IgD-negative memory B cell (primary cell): ENCODE measurements at regions not wholly inside any gene's neighbourhood (a gene's known extent, or its start where the extent isn't known, plus 50 kb on each side); places are given as distances from the start of the nearest gene placed in this dataset.

Source experiments
- H3K27ac Mint-ChIP-seq, 3 donors: one replicate each; pipeline ENCODE4 v1.8.0; 2020 to 2022; ENCODE audit warnings: mild to moderate bottlenecking in 3 of 3, mixed read lengths in 3 of 3, moderate library complexity in 1 of 3
- H3K27me3 Mint-ChIP-seq: one replicate; pipeline ENCODE4 v1.8.0; 2021; ENCODE audit warnings: mixed read lengths
- H3K36me3 Mint-ChIP-seq: one replicate; pipeline ENCODE4 v1.8.0; 2020; ENCODE audit warnings: mild to moderate bottlenecking, mixed read lengths
- H3K4me1 Mint-ChIP-seq, 3 donors: one replicate each; pipeline ENCODE4 v1.8.0; 2020 to 2022; ENCODE audit warnings: mixed read lengths in 3 of 3, mild to moderate bottlenecking in 1 of 3
- H3K4me3 Mint-ChIP-seq, 4 donors: one replicate each; pipeline ENCODE4 v1.8.0; 2020 to 2022; ENCODE audit warnings: mild to moderate bottlenecking in 4 of 4, mixed read lengths in 4 of 4, moderate library complexity in 3 of 4
- H3K9me3 Mint-ChIP-seq, 3 donors: one replicate each; pipeline ENCODE4 v1.8.0; 2020 to 2021; ENCODE audit warnings: mixed read lengths in 3 of 3, mild to moderate bottlenecking in 1 of 3

- Mint-ChIP-seq H3K27ac (no peak overlapping the region), H3K27me3 (no peaks in the 10 kb centered on the region), H3K4me1 (no peaks in the 10 kb centered on the region), H3K9me3 (peaks cover 0 to 3% (median 1%) of the 10 kb centered on the region in 3 donors), H3K36me3 (no peaks in the 10 kb centered on the region), H3K4me3 (no peak overlapping the region)
Observed at GRCh38 chr5:136781464-136781863, 416.1 kb upstream of the TRPC7 start.

- Mint-ChIP-seq H3K4me3 (no peak overlapping the region), H3K4me1 (no peaks in the 10 kb centered on the region), H3K27me3 (no peaks in the 10 kb centered on the region), H3K36me3 (no peaks in the 10 kb centered on the region), H3K27ac (no peak overlapping the region), H3K9me3 (peaks cover 1 to 6% (median 4%) of the 10 kb centered on the region in 3 donors)
Observed at GRCh38 chr5:136780518-136780917, 415.2 kb upstream of the TRPC7 start.

DNA sequence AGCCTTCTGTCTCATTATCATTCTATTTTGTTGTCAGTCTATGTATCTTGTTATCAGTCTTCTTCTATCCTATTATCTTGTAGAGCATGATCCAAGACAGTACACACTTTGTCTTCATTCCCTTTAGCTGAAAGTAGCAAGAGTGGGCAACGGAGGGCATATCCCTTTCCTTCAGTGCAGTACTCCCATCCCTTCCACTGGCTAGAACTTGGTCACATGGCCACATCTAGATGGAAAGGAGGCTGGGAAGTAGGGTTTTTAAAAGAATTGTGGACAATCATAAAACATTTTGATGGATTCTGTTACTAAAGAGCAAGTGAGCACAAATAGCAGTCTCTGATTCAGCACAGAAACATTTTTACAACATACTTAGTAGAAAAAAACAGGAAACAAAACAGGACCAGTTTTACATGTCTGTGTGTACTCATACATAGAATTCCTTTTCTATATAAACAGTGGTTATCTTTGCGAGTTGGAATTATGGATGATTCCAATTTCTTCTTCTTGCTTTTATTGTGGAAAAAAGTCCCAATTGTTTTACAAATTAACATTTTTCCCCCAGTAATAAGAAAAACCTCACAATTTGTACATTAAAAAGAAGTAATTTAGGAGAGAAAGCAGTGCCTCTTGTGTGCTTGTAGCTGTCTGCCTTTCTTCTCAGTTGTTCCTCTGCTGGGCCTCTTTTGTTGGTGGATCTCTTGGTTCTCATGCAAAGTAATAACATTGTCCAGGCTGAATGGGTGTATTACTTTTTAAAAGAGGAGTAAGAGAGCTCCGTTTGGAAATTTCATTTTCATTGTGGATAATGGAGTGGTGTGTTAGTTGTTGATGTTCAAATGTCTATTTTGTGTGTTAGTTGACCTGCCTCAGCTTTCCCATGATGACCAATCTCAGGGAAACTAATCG, 410.9 kb upstream of the TRPC7 start:
- Mint-ChIP-seq H3K36me3 (no peaks in the 10 kb centered on the region), H3K9me3 (peaks cover 1 to 8% (median 1%) of the 10 kb centered on the region in 3 donors), H3K27ac (no peak overlapping the region), H3K4me1 (no peaks in the 10 kb centered on the region), H3K27me3 (peaks cover 1% of the 10 kb centered on the region), H3K4me3 (no peak overlapping the region)

GRCh38 chr5:136772491-136772890, 407.1 kb upstream of the TRPC7 start:
- H3K36me3 Mint-ChIP-seq = no peaks in the 10 kb centered on the region
- no peak overlapping the region for H3K4me3 Mint-ChIP-seq
- H3K9me3 Mint-ChIP-seq = peaks cover 1 to 8% (median 4%) of the 10 kb centered on the region in 3 donors
- no peak overlapping the region for H3K27ac Mint-ChIP-seq
- H3K27me3 Mint-ChIP-seq = peaks cover 3% of the 10 kb centered on the region
- peaks cover 0 to 1% (median 0%) of the 10 kb centered on the region in 3 donors for H3K4me1 Mint-ChIP-seq

GRCh38 chr5:136769900-136770684, 404.7 kb upstream of the TRPC7 start:
- no peak overlapping the region for H3K4me3 Mint-ChIP-seq
- peaks cover 3% of the 10 kb centered on the region for H3K27me3 Mint-ChIP-seq
- H3K4me1 Mint-ChIP-seq = peaks cover 0 to 1% (median 0%) of the 10 kb centered on the region in 3 donors
- H3K36me3 Mint-ChIP-seq = no peaks in the 10 kb centered on the region
- H3K9me3 Mint-ChIP-seq = peaks cover 0 to 6% (median 3%) of the 10 kb centered on the region in 3 donors
- H3K27ac Mint-ChIP-seq = peak overlapping the region in 1 of 3 donors; percentile 15

GRCh38 chr5:136769093-136769492, 403.7 kb upstream of the TRPC7 start:
- Mint-ChIP-seq H3K27me3 (peaks cover 3% of the 10 kb centered on the region), H3K4me1 (peaks cover 0 to 1% (median 0%) of the 10 kb centered on the region in 3 donors), H3K27ac (no peak overlapping the region), H3K4me3 (no peak overlapping the region), H3K36me3 (no peaks in the 10 kb centered on the region), H3K9me3 (peaks cover 0 to 6% (median 3%) of the 10 kb centered on the region in 3 donors)

DNA sequence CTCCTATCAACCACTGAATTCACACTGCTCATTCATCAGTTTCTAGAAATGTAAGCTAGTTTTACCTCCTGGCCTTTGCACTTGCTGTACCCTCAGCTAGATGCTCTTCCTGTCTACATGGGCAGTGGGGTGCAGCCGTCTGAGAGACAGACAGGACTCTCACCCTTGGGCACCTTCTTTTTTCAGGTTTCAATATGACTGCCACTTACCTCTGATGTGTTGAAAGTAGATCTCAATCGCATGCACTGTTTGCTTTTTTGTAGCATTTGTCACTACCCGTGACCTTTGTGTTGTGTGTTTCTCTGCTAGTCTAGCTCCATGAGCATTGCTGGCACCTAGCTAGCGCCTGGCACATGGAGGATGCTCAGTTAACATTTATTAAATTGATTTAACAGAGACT, 403.1 kb upstream of the TRPC7 start:
- Mint-ChIP-seq H3K4me3 (no peak overlapping the region), H3K27me3 (peaks cover 3% of the 10 kb centered on the region)

GRCh38 chr5:136766456-136766855, 401.1 kb upstream of the TRPC7 start:
- Mint-ChIP-seq H3K4me1 (peaks cover 0 to 1% (median 0%) of the 10 kb centered on the region in 3 donors), H3K9me3 (peaks cover 0 to 6% (median 3%) of the 10 kb centered on the region in 3 donors), H3K36me3 (no peaks in the 10 kb centered on the region), H3K27me3 (peaks cover 3% of the 10 kb centered on the region), H3K4me3 (no peak overlapping the region), H3K27ac (no peak overlapping the region)

More for the DNA sequence above, 403.1 kb upstream of the TRPC7 start:
- peaks cover 0 to 6% (median 3%) of the 10 kb centered on the region in 3 donors for H3K9me3 Mint-ChIP-seq
- peaks cover 0 to 1% (median 0%) of the 10 kb centered on the region in 3 donors for H3K4me1 Mint-ChIP-seq
- H3K27ac Mint-ChIP-seq = no peak overlapping the region
- H3K36me3 Mint-ChIP-seq = no peaks in the 10 kb centered on the region

DNA sequence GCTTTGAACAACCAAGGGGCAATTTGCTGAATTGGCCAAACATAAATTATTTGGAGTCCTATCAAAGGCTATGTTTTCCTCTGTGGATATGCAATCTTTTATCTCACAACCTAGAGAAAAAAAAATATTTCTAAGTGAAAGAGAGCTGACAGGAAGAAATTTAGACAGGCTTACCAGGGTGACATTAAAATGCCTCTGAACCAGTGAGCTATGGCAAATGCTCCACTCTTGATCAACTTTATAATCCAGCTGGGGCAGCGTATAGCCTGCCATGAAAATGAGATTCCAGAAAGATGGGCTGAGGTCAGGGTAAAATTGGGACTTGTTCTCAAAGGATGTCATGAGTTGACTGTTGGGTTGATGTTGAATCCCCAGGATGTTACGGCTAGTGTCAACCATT, 399.3 kb upstream of the TRPC7 start:
- peaks cover 0 to 1% (median 0%) of the 10 kb centered on the region in 3 donors for H3K4me1 Mint-ChIP-seq
- no peaks in the 10 kb centered on the region for H3K36me3 Mint-ChIP-seq
- no peak overlapping the region for H3K27ac Mint-ChIP-seq
- H3K9me3 Mint-ChIP-seq = peaks cover 0 to 9% (median 6%) of the 10 kb centered on the region in 3 donors
- no peak overlapping the region for H3K4me3 Mint-ChIP-seq
- no peaks in the 10 kb centered on the region for H3K27me3 Mint-ChIP-seq

DNA sequence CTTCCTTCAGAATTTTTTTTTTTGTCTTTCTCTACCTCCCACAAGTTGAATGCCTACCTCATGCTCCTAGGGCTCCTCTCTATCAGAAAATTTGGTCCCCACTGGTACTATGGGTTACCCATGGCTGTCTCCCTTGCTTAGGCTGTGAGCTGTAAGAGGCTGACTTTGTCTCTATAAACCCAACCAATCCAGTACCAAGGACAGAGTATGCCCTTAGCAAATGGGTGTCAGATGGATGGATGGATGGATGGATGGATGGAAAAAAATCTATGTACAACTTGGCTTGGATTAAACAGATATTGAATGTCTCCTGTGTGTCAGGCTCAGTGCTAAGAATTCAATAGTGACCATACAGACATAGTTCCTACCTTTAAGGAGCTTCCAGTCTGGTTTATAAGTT, 398.2 kb upstream of the TRPC7 start:
- H3K27ac Mint-ChIP-seq = no peak overlapping the region
- no peaks in the 10 kb centered on the region for H3K36me3 Mint-ChIP-seq
- peaks cover 0 to 1% (median 0%) of the 10 kb centered on the region in 3 donors for H3K4me1 Mint-ChIP-seq
- no peak overlapping the region for H3K4me3 Mint-ChIP-seq
- H3K27me3 Mint-ChIP-seq = no peaks in the 10 kb centered on the region
- peaks cover 0 to 10% (median 6%) of the 10 kb centered on the region in 3 donors for H3K9me3 Mint-ChIP-seq

- Mint-ChIP-seq H3K4me3 (no peak overlapping the region), H3K27me3 (peaks cover 3% of the 10 kb centered on the region), H3K27ac (no peak overlapping the region), H3K36me3 (no peaks in the 10 kb centered on the region), H3K9me3 (no peaks in the 10 kb centered on the region), H3K4me1 (no peaks in the 10 kb centered on the region)
Observed at GRCh38 chr5:136754216-136754615, 388.9 kb upstream of the TRPC7 start.

- H3K4me3 Mint-ChIP-seq = no peak overlapping the region
- H3K9me3 Mint-ChIP-seq = peaks cover 2 to 4% (median 3%) of the 10 kb centered on the region in 3 donors
- no peaks in the 10 kb centered on the region for H3K4me1 Mint-ChIP-seq
- H3K36me3 Mint-ChIP-seq = no peaks in the 10 kb centered on the region
- H3K27ac Mint-ChIP-seq = no peak overlapping the region
- H3K27me3 Mint-ChIP-seq = peaks cover 3% of the 10 kb centered on the region
Observed at GRCh38 chr5:136750224-136750862, 385.0 kb upstream of the TRPC7 start.

DNA sequence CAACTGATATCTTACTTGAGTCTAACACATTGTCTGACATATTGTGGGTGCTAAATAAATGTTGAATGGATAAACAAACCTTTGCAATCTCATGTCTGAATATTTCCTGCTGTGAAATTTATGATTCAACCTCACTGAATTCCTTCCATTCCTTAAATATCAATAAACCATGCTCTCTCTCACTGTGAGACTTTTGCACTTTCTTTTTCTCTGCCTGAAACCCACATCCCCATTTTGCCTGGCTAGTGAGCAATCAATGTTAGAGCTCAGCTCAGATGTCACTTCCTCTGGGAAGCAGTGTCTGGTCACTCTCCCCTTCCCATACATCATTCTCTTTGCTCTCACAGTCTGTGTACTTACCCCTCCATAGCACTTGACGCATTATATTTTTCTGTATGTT, 383.7 kb upstream of the TRPC7 start:
- Mint-ChIP-seq H3K4me1 (no peaks in the 10 kb centered on the region), H3K27me3 (peaks cover 3% of the 10 kb centered on the region), H3K9me3 (peaks cover 3 to 7% (median 4%) of the 10 kb centered on the region in 3 donors), H3K4me3 (no peak overlapping the region), H3K36me3 (no peaks in the 10 kb centered on the region), H3K27ac (no peak overlapping the region)

- Mint-ChIP-seq H3K27ac (no peak overlapping the region), H3K27me3 (no peaks in the 10 kb centered on the region), H3K4me1 (no peaks in the 10 kb centered on the region), H3K36me3 (peaks cover under 1% of the 10 kb centered on the region), H3K4me3 (no peak overlapping the region), H3K9me3 (peaks cover 12 to 26% (median 15%) of the 10 kb centered on the region in 3 donors)
Observed at GRCh38 chr5:136743052-136743451, 377.7 kb upstream of the TRPC7 start.

DNA sequence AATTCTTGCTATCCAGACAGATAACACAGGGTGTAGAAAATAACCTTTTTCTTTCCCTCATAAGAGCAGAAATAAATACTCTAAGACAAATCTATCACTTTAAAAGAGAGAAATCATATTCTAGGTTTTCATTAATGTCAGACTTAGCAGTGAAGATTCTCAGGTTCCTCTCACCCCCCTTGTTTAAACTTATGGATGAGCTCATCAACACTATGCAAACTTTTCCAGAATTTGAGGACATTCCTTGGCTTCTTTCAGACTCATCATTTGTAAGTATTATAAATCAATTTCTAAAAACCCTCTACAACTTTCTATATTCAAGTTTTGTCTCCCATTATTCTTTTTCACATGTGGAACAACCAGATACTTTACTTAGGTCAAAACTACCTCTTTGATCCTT, 374.9 kb upstream of the TRPC7 start:
- Mint-ChIP-seq H3K4me1 (no peaks in the 10 kb centered on the region), H3K36me3 (peaks cover 1% of the 10 kb centered on the region), H3K27ac (no peak overlapping the region), H3K27me3 (no peaks in the 10 kb centered on the region), H3K9me3 (peaks cover 11 to 25% (median 12%) of the 10 kb centered on the region in 3 donors), H3K4me3 (no peak overlapping the region)
